ENCODE measurements at regions not wholly inside any gene's neighbourhood (a gene's known extent, or its start where the extent isn't known, plus 50 kb on each side); places are given as distances from the start of the nearest gene placed in this dataset.
"Not testable (repeated sequence)": the region's sequence is repeated elsewhere in the genome, so short reads cannot be mapped to it uniquely, and the experiment has no call there.

DNA sequence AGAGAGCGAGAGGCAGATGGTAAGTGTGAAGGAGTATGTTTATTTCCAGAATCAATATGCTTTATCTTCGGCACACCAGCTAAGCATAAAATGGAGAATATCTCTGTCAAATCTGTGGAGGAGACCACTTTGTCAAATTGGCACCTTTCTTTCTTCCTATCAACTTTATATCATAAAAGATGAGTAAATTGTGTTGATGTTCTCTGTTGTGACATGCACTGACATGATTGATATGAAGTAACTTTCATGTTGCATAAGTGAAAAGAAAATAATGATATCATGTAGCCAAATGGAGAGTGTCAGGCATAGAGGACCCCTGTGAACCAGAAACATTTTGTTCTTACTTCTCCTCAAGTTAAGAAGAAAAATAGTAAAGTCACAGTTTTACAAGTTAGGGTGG is 753.8 kb downstream of the ZNF385D start:
- Histone ChIP-seq H4K20me1 (ENCODE audit: low read depth) (no peaks in the 10 kb centered on the region), H3K4me2 (no peak overlapping the region), H3K4me3 (no peak overlapping the region), H3K27me3 (no peaks in the 10 kb centered on the region), H3K27ac (no peak overlapping the region), H3K9me3 (ENCODE audit: low read depth) (no peaks in the 10 kb centered on the region), H3F3A (ENCODE audit: low read depth) (no peaks in the 10 kb centered on the region), H2AFZ (replicated peaks) (no peak overlapping the region), H3K36me3 (no peaks in the 10 kb centered on the region), H3K79me2 (ENCODE audit: low read depth) (no peaks in the 10 kb centered on the region), H3K4me1 (peaks cover 13% of the 10 kb centered on the region), H3K9ac (no peak overlapping the region)
- no peaks in the 10 kb centered on the region for H3K27me3 Mint-ChIP-seq (ENCODE audit: insufficient read depth, low read depth)
- H3K4me3 Mint-ChIP-seq = no peak overlapping the region
- peaks cover 5% of the 10 kb centered on the region for H3K4me1 Mint-ChIP-seq
- H3K36me3 Mint-ChIP-seq = no peaks in the 10 kb centered on the region
- DNase-seq (ENCODE audit: low spot score) = no peak
- no peaks in the 10 kb centered on the region for H3K9me3 Mint-ChIP-seq
- no peak overlapping the region for H3K27ac Mint-ChIP-seq
- no peak for TF ChIP-seq EZH2 (IDR thresholded peaks at IDR 0.05)
- TF ChIP-seq, protein P1, sequence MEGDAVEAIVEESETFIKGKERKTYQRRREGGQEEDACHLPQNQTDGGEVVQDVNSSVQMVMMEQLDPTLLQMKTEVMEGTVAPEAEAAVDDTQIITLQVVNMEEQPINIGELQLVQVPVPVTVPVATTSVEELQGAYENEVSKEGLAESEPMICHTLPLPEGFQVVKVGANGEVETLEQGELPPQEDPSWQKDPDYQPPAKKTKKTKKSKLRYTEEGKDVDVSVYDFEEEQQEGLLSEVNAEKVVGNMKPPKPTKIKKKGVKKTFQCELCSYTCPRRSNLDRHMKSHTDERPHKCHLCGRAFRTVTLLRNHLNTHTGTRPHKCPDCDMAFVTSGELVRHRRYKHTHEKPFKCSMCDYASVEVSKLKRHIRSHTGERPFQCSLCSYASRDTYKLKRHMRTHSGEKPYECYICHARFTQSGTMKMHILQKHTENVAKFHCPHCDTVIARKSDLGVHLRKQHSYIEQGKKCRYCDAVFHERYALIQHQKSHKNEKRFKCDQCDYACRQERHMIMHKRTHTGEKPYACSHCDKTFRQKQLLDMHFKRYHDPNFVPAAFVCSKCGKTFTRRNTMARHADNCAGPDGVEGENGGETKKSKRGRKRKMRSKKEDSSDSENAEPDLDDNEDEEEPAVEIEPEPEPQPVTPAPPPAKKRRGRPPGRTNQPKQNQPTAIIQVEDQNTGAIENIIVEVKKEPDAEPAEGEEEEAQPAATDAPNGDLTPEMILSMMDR (IDR thresholded peaks at IDR 0.05) = no peak
- TF ChIP-seq EZH2phosphoT487 (IDR thresholded peaks at IDR 0.05) = no peak

DNA sequence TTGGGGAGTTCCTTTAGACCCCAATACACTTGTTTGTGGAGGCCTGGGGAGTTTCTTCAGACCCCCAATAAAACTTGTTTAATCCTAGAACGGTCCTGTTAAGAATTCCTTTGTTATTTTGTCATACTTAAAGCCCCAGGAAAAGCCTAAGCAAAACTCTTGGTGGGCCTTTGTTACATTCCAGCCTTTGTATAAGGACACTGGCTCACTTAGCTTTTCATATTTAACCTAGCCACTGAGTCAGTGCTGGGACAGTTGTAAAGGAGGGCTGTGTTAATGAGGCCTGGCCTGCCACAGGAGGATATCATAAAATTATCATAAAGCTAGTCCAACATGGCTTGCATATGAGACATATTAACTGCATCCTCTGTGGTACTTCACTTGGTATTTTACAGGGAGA is 760.1 kb downstream of the ZNF385D start:
- no peak overlapping the region for H3K27ac Mint-ChIP-seq
- H3K9ac ChIP-seq = no peak overlapping the region
- no peak for TF ChIP-seq EZH2phosphoT487 (IDR thresholded peaks at IDR 0.05)
- TF ChIP-seq EZH2 (IDR thresholded peaks at IDR 0.05) = no peak
- TF ChIP-seq, protein P1 (IDR thresholded peaks at IDR 0.05) = no peak
- no peak overlapping the region for H3K4me3 ChIP-seq
- peaks cover 33% of the 10 kb centered on the region for H3K4me1 ChIP-seq
- no peak overlapping the region for H2AFZ ChIP-seq (replicated peaks)
- peak overlapping the region; percentile 22 for H3K4me2 ChIP-seq
- peaks cover 24% of the 10 kb centered on the region for H3F3A ChIP-seq (ENCODE audit: low read depth)
- H3K9me3 ChIP-seq (ENCODE audit: low read depth) = no peaks in the 10 kb centered on the region
- H3K36me3 Mint-ChIP-seq = no peaks in the 10 kb centered on the region
- no peaks in the 10 kb centered on the region for H3K79me2 ChIP-seq (ENCODE audit: low read depth)
- DNase-seq (ENCODE audit: low spot score) = peak; percentile 62
- H3K27me3 ChIP-seq = no peaks in the 10 kb centered on the region
- peak overlapping the region; percentile 82 for H3K27ac ChIP-seq
- H4K20me1 ChIP-seq (ENCODE audit: low read depth) = no peaks in the 10 kb centered on the region
- no peaks in the 10 kb centered on the region for H3K9me3 Mint-ChIP-seq
- no peak overlapping the region for H3K4me3 Mint-ChIP-seq
- no peaks in the 10 kb centered on the region for H3K27me3 Mint-ChIP-seq (ENCODE audit: insufficient read depth, low read depth)
- H3K4me1 Mint-ChIP-seq = peaks cover 15% of the 10 kb centered on the region
- H3K36me3 ChIP-seq = no peaks in the 10 kb centered on the region

DNA sequence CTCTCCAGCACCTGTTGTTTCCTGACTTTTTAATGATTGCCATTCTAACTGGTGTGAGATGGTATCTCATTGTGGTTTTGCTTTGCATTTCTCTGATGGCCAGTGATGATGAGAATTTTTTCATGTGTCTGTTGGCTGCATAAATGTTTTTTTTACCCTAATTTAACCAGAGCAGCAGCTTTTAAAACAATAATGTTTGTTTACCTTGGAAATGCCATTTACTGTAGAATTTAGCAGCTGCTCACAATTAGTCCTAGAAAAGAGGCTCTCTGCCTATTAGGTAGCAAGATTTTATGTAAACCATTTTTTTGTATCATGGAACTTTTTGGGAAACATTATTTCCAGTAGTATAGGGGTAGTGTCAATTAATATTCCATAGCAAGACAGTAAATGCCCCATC is 761.4 kb downstream of the ZNF385D start:
- not testable (repeated sequence) for H3K9me3 Mint-ChIP-seq; DNase-seq (ENCODE audit: low spot score); H3K36me3 ChIP-seq; H3K27ac Mint-ChIP-seq; H4K20me1 ChIP-seq (ENCODE audit: low read depth); H3K9ac ChIP-seq; H3K4me2 ChIP-seq; H3K4me3 Mint-ChIP-seq; H3K36me3 Mint-ChIP-seq; H3K4me3 ChIP-seq; H3K27me3 ChIP-seq; H3K9me3 ChIP-seq (ENCODE audit: low read depth); H2AFZ ChIP-seq (replicated peaks); H3K27me3 Mint-ChIP-seq (ENCODE audit: insufficient read depth, low read depth); H3K79me2 ChIP-seq (ENCODE audit: low read depth)
- peaks cover 15% of the 10 kb centered on the region for H3K4me1 Mint-ChIP-seq
- H3K4me1 ChIP-seq = peaks cover 33% of the 10 kb centered on the region
- H3F3A ChIP-seq (ENCODE audit: low read depth) = peaks cover 24% of the 10 kb centered on the region
- peak overlapping the region; percentile 82 for H3K27ac ChIP-seq

- Histone ChIP-seq H3K27me3 (no peaks in the 10 kb centered on the region), H3K9ac (no peak overlapping the region), H3K36me3 (no peaks in the 10 kb centered on the region), H2AFZ (replicated peaks) (no peak overlapping the region), H3K79me2 (ENCODE audit: low read depth) (no peaks in the 10 kb centered on the region), H3K4me3 (no peak overlapping the region), H4K20me1 (ENCODE audit: low read depth) (no peaks in the 10 kb centered on the region), H3K9me3 (ENCODE audit: low read depth) (no peaks in the 10 kb centered on the region), H3F3A (ENCODE audit: low read depth) (peaks cover under 1% of the 10 kb centered on the region), H3K4me2 (no peak overlapping the region), H3K4me1 (no peaks in the 10 kb centered on the region), H3K27ac (no peak overlapping the region)
- no peak overlapping the region for H3K27ac Mint-ChIP-seq
- no peak overlapping the region for H3K4me3 Mint-ChIP-seq
- H3K4me1 Mint-ChIP-seq = no peaks in the 10 kb centered on the region
- TF ChIP-seq EZH2 (IDR thresholded peaks at IDR 0.05) = no peak
- TF ChIP-seq, protein P1 (IDR thresholded peaks at IDR 0.05) = no peak
- TF ChIP-seq EZH2phosphoT487 (IDR thresholded peaks at IDR 0.05) = no peak
- H3K9me3 Mint-ChIP-seq = no peaks in the 10 kb centered on the region
- no peak for DNase-seq (ENCODE audit: low spot score)
- H3K36me3 Mint-ChIP-seq = no peaks in the 10 kb centered on the region
- no peaks in the 10 kb centered on the region for H3K27me3 Mint-ChIP-seq (ENCODE audit: insufficient read depth, low read depth)
Measured at GRCh38 chr3:20984594-20985205, 766.3 kb downstream of the ZNF385D start.
